HG03159 (cell line): ENCODE measurements at regions not wholly inside any gene's neighbourhood (a gene's known extent, or its start where the extent isn't known, plus 50 kb on each side); places are given as distances from the start of the nearest gene placed in this dataset.

Experiments used
- ATAC-seq: cut with Tn5 transposase; IDR thresholded peaks from one replicate; pipeline ENCODE4 v1.9.1; 2021; ENCODE audit warnings: mild to moderate bottlenecking, moderate library complexity; ENCODE audit not compliant: unreplicated experiment

GRCh38 chr1:90561103-90561783, 155.9 kb downstream of the BARHL2 start:
- no peak for ATAC-seq

DNA sequence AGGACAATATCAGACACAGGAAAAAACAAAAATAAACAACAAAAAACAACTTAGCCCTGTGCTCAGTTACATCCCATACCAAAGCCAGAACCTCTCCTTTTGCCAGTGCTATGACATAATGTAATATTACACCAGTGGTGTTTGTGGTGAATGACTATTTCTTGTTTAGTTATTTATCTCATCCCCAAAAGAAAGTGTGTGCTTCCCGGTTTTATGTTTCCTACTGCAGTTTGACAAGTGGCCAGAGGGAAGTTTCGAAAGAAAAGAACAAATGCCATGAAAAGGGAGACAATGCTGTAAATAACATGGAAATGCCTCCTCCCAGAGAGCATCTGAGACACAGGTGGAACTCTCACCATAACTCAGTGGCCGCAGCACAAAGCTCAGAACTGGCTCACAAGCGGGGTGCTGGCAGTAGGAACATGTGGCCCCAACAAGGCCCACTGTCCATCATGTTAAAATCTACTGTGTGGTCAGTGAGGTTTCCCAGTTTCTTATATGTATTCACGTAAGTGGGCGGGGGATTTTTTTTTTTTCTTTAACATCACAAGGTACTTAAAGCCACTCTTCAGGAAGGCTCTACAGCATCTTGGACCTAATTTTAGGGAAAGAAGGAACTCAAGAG, 158.2 kb downstream of the BARHL2 start:
- ATAC-seq = no peak

- no peak for ATAC-seq
These were observed 159.0 kb downstream of the BARHL2 start for GRCh38 chr1:90558126-90558525.

DNA sequence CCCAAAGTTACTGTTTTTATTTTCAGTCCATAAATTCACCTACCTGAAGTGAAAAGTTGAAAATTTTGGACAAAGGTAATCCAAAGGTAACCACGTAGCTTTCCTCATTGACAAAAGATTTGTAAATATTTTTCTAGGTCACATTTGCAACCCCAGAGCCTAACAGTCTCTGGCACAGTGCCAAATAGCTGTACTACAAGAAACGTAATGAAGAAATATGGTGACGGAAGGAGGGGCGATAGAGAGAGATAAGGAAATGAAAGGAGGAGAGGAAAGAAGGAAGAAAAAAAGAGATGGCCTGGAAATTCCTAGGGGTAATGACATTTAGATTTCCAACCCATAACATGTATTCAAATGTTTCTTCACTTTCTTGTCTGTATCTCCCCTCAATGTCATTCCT, 159.4 kb downstream of the BARHL2 start:
- no peak for ATAC-seq

GRCh38 chr1:90550626-90551406, 166.3 kb downstream of the BARHL2 start:
- ATAC-seq = no peak

- no peak for ATAC-seq
These were observed 172.7 kb downstream of the BARHL2 start for GRCh38 chr1:90544356-90544755.

GRCh38 chr1:90537606-90538362, 179.3 kb downstream of the BARHL2 start:
- ATAC-seq = no peak

DNA sequence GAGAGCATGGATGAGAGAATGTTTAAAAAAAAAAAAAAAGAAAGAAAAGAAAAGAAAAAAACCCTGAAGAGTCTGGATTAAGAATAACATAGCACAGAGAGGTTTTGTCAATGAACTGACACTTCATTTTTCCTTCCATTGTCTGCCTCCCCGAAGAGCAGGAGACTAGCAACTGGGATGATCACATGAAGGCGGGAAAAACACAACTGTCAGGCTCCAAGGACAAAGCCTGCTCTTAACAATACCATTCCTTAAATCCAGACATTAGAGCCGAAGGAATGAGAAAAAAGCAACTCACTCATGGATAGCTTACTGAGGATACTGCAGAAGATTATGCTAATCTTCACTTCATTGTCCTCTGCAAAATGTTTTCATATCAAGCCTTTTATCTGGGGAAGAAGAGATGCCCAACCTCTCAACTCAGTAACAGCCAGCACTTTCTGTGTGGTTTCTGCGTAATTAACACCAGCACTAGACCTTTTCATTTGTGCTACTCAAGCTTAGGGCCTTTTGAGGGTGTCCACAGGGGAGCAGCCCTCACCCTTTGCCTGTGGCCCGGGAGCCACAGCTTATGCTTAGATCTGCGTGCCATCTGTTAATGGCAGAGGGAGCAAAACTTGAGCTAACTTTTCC, 182.3 kb downstream of the BARHL2 start:
- no peak for ATAC-seq

- ATAC-seq = no peak
These were observed 183.0 kb downstream of the BARHL2 start for GRCh38 chr1:90534116-90534515.

DNA sequence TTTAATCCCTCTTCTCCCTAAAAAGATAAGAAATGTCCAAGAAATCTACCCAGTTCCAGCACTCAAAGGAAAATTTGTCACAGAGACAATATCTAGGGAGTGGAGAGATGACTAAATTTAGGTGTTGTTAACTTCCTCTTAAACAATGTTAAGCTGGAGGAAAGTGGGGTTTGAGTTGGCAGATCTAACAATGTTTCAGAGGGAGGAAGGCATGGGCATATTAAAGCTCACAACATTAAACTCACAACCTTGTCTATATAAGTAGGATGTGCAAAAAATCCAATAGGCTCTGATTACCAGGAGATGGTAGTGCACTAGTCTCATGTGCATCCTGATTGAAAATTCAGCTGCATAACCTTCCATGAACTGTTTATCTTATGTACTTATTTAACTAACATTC, 190.1 kb downstream of the BARHL2 start:
- ATAC-seq = no peak

- no peak for ATAC-seq
These were observed 194.7 kb downstream of the BARHL2 start for GRCh38 chr1:90522432-90522831.

GRCh38 chr1:90513956-90514355, 203.1 kb downstream of the BARHL2 start:
- ATAC-seq = no peak

- no peak for ATAC-seq
These were observed 204.7 kb downstream of the BARHL2 start for GRCh38 chr1:90512441-90512840.

- ATAC-seq = no peak
These were observed 207.0 kb downstream of the BARHL2 start for GRCh38 chr1:90510143-90510542.

DNA sequence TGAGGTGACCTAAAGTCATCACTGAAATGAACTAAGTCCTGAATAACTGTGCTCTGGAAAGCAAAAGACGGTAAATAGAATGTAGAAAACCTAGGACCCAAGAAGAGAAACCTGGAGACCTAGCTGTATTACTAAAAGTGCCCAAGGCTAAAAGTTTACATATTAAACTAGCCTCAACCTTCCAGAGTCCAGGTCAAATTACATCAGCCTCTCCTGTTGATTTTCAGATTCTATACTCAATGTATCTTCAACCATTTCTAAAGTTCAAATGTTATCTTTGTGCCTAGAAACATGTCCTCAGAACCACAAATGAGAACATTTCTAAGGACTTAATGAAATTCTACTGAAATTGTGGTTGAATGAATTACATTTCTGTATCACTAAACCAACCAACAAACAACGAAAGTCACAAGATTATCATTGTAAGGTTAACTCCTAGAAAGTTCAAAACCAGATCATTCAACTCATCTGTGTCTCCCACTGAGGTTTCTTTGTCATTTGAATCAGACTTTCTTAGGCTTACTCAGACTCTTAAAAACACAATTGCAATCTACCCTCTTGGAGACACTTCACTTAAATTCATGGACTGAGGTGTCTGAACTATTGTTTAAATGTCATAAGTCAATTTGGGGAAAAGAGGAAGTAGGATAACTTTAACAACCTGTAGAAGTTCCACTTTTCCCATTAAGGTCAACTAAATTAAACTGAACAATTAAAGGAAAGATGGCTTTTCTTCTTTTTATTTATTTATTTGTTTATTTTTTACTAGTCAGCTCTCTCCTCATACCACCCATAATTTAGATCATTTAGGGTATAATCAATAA, 207.7 kb downstream of the BARHL2 start:
- no peak for ATAC-seq

DNA sequence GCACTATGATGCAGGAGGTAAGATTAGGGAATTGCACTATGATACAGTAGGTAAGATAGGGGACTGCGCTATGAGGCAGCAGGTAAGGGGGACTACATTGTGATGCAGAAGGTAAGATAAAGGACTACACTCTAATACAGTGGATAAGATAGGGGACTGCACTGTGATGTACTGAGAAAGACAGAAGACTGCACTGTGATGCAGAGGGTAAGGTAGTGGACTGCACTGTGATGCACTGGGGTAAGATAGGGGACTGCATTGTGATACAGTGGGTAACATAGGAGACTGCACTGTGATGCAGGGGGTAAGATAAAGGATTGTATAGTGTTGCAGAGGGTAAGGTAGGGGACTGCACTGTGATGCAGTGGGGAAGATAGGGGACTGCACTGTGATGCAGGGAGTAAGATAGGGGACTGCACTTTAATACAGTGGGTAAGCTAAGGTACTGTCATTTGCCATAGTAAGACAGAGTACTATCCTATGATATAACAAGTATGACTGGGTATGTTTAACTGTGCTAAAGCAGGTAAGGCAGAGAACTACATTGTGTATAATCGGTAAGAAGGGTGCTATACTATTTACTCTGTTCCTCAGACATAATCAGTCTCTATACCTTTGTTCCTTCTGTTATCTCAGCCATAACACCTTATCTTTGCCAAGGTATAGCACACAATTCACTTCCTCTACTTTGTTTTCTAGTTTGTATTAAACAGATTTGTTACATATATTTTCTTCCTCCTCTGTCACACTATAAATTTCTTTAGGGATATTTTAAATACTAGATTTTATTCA, 208.5 kb downstream of the BARHL2 start:
- ATAC-seq = no peak

DNA sequence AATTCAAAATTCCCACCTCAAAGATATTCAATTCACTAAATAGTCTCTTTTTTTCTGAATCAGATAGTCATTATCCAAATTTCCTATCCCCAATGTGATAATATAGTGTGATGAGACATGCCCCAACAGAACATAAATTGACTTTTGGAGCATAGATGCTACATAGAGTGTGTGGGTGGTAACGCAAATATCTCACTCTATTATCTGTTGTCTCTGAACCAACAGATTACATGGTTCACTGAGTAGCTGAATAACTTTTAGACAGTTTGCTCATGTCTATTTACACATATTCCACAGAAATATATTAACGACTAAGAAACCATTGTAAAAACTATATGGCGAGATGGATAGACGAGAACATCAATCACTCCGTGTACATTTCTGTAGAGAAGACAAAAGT, 209.9 kb downstream of the BARHL2 start:
- no peak for ATAC-seq

GRCh38 chr1:90505806-90506205, 211.3 kb downstream of the BARHL2 start:
- ATAC-seq = no peak

GRCh38 chr1:90504509-90504908, 212.6 kb downstream of the BARHL2 start:
- no peak for ATAC-seq
